ENCODE measurements at regions not wholly inside any gene's neighbourhood (a gene's known extent, or its start where the extent isn't known, plus 50 kb on each side); places are given as distances from the start of the nearest gene placed in this dataset.

DNA sequence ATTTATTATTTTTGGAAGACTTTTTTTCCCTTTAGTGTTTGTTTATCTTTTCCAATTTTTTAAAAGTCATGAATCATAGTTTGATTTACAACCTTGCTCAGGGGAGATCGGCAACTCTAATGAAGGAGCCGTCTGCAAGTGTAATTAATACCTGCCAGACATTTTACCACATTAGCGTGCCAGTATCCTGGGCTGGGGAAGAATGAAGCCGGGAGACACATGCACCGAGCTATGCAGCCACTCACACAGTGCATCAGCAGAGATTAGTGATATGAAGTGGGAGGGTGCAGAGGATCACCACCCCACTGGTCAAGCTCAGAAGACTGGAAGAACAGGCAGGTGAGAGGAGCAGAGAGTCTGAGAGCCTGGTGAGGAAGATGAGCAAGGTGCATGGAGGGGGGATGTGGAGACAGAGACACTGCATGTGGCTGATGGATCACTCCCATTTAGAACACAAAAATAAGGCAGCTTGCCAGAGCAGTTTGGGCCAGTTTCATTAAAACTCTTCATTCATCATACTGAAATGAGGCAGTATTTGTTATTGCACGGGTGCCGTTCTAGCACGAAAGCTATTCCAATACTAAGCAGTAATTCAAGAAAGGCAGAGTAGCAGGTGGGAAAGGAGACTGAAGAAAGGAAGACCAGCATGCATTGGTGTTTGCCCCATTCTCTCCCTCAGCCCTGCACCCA, 821.6 kb downstream of the TUSC7 start:
- Histone ChIP-seq H3K27me3 (ENCODE audit: control insufficient read depth in 3 of 3, insufficient read depth in 3 of 3, low read length in 2 of 3) (peaks cover 0 to 5% (median 0%) of the 10 kb centered on the region in 3 donors), H3K27ac (ENCODE audit: low read depth in 1 of 2, low read length in 1 of 2) (no peak overlapping the region), H3K9me3 (ENCODE audit: control insufficient read depth in 4 of 4, insufficient read depth in 3 of 4, low read length in 3 of 4) (no peaks in the 10 kb centered on the region), H3K9ac (ENCODE audit: insufficient read depth in 1 of 2, low read length in 2 of 2) (no peak overlapping the region), H3K4me1 (ENCODE audit: control insufficient read depth in 5 of 5, insufficient read depth in 5 of 5, low read length in 5 of 5) (peaks cover 0 to 2% (median 0%) of the 10 kb centered on the region in 5 donors), H3K4me3 (no peak overlapping the region), H3K36me3 (ENCODE audit: control insufficient read depth in 4 of 4, insufficient read depth in 4 of 4, low read length in 4 of 4) (no peaks in the 10 kb centered on the region)
- no peak for DNase-seq
- TF ChIP-seq, protein P1, sequence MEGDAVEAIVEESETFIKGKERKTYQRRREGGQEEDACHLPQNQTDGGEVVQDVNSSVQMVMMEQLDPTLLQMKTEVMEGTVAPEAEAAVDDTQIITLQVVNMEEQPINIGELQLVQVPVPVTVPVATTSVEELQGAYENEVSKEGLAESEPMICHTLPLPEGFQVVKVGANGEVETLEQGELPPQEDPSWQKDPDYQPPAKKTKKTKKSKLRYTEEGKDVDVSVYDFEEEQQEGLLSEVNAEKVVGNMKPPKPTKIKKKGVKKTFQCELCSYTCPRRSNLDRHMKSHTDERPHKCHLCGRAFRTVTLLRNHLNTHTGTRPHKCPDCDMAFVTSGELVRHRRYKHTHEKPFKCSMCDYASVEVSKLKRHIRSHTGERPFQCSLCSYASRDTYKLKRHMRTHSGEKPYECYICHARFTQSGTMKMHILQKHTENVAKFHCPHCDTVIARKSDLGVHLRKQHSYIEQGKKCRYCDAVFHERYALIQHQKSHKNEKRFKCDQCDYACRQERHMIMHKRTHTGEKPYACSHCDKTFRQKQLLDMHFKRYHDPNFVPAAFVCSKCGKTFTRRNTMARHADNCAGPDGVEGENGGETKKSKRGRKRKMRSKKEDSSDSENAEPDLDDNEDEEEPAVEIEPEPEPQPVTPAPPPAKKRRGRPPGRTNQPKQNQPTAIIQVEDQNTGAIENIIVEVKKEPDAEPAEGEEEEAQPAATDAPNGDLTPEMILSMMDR (IDR thresholded peaks at IDR 0.05; ENCODE audit: control extremely low read depth, extremely low read depth), result no peak
- 55 to 69% methylated on average over 8 of the region's 8 CpGs for WGBS, 2 donors
- ATAC-seq (ENCODE audit: insufficient read depth, low FRiP score), result no peak

DNA sequence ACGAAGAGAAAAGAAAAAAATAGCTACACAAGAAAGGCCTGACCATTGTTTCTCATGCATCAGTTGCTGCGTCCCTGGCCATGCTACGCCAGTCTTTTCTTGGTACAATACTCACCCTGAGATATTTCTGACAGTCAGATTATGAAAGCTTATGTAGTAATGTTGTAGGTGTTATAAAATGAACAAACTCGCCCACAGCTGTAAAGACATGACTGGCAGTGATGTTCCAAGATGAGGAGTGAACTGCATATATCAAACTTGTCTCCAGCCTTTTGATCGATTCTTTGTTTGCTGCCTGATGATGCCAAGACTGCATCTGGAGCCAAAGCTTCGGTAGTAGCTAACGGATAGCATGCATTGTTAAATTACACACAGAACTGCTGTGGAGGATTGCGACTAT, 822.7 kb downstream of the TUSC7 start:
- no peak overlapping the region for H3K4me3 ChIP-seq
- ATAC-seq (ENCODE audit: insufficient read depth, low FRiP score), result no peak
- TF ChIP-seq, protein P1 (IDR thresholded peaks at IDR 0.05; ENCODE audit: control extremely low read depth, extremely low read depth), result no peak
- DNase-seq, result no peak
- no peaks in the 10 kb centered on the region for H3K4me1 ChIP-seq (ENCODE audit: control insufficient read depth in 5 of 5, insufficient read depth in 5 of 5, low read length in 5 of 5)
- H3K36me3 ChIP-seq (ENCODE audit: control insufficient read depth in 4 of 4, insufficient read depth in 4 of 4, low read length in 4 of 4), result no peaks in the 10 kb centered on the region
- 79 to 86% methylated on average over 8 of the region's 8 CpGs for WGBS, 2 donors
- no peaks in the 10 kb centered on the region for H3K9me3 ChIP-seq (ENCODE audit: control insufficient read depth in 4 of 4, insufficient read depth in 3 of 4, low read length in 3 of 4)
- no peak overlapping the region for H3K27ac ChIP-seq (ENCODE audit: low read depth in 1 of 2, low read length in 1 of 2)
- H3K27me3 ChIP-seq (ENCODE audit: control insufficient read depth in 3 of 3, insufficient read depth in 3 of 3, low read length in 2 of 3), result peaks cover 0 to 5% (median 0%) of the 10 kb centered on the region in 3 donors
- no peak overlapping the region for H3K9ac ChIP-seq (ENCODE audit: insufficient read depth in 1 of 2, low read length in 2 of 2)

DNA sequence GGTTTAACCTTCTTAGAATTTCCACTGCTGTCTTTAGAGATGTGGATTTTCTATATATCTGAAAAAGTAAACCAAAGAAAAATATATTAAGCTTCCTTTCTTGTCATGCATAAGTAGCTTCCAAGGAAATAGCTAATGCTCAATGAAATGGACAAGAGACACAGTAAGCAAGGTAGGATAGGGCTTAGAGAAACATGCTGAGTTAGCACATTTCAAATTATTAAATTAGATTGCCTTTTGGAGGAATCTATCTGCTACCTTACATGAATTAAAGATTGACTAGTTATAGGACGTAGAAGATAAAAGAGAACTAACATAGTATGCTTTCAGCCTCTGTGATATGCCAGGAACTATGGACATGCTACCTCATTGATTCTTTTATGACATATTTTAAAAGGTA, 824.6 kb downstream of the TUSC7 start:
- Histone ChIP-seq H3K27ac (ENCODE audit: low read depth in 1 of 2, low read length in 1 of 2) (no peak overlapping the region), H3K9me3 (ENCODE audit: control insufficient read depth in 4 of 4, insufficient read depth in 3 of 4, low read length in 3 of 4) (no peaks in the 10 kb centered on the region), H3K4me3 (no peak overlapping the region), H3K36me3 (ENCODE audit: control insufficient read depth in 4 of 4, insufficient read depth in 4 of 4, low read length in 4 of 4) (no peaks in the 10 kb centered on the region), H3K27me3 (ENCODE audit: control insufficient read depth in 3 of 3, insufficient read depth in 3 of 3, low read length in 2 of 3) (peaks cover 0 to 5% (median 0%) of the 10 kb centered on the region in 3 donors), H3K4me1 (ENCODE audit: control insufficient read depth in 5 of 5, insufficient read depth in 5 of 5, low read length in 5 of 5) (no peaks in the 10 kb centered on the region), H3K9ac (ENCODE audit: insufficient read depth in 1 of 2, low read length in 2 of 2) (no peak overlapping the region)
- TF ChIP-seq, protein P1 (IDR thresholded peaks at IDR 0.05; ENCODE audit: control extremely low read depth, extremely low read depth), result no peak
- WGBS, 2 donors, result 83 to 87% methylated on average over 1 of the region's 1 CpG
- DNase-seq, result no peak
- no peak for ATAC-seq (ENCODE audit: insufficient read depth, low FRiP score)

DNA sequence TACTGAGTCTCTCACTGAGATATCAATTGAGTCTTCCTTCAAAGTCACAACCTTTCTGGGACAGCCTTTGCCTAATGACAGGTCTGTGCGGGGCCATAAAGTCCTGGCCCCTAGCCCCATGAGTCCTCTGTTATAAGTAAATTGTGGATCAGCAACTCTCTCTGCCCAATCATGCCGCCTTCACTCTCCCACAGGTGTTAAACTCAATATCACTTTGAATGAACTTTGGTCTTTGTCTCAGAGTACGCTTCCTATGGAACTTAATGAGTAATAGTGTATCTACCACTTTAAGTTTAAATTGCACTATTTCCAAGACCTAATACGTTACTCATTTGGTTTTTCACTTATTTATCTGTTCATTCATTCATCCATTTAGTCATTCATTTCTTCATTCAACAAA, 826.4 kb downstream of the TUSC7 start:
- 91 to 92% methylated on average over 4 of the region's 4 CpGs for WGBS, 2 donors
- Histone ChIP-seq H3K9me3 (ENCODE audit: control insufficient read depth in 4 of 4, insufficient read depth in 3 of 4, low read length in 3 of 4) (no peaks in the 10 kb centered on the region), H3K36me3 (ENCODE audit: control insufficient read depth in 4 of 4, insufficient read depth in 4 of 4, low read length in 4 of 4) (no peaks in the 10 kb centered on the region), H3K4me3 (no peak overlapping the region), H3K27ac (ENCODE audit: low read depth in 1 of 2, low read length in 1 of 2) (no peak overlapping the region), H3K9ac (ENCODE audit: insufficient read depth in 1 of 2, low read length in 2 of 2) (no peak overlapping the region), H3K4me1 (ENCODE audit: control insufficient read depth in 5 of 5, insufficient read depth in 5 of 5, low read length in 5 of 5) (no peaks in the 10 kb centered on the region), H3K27me3 (ENCODE audit: control insufficient read depth in 3 of 3, insufficient read depth in 3 of 3, low read length in 2 of 3) (peaks cover 0 to 5% (median 0%) of the 10 kb centered on the region in 3 donors)
- ATAC-seq (ENCODE audit: insufficient read depth, low FRiP score) (no peak), DNase-seq (no peak)
- TF ChIP-seq, protein P1 (IDR thresholded peaks at IDR 0.05; ENCODE audit: control extremely low read depth, extremely low read depth), result no peak
